ENCODE measurements at regions not wholly inside any gene's neighbourhood (a gene's known extent, or its start where the extent isn't known, plus 50 kb on each side); places are given as distances from the start of the nearest gene placed in this dataset.

DNA sequence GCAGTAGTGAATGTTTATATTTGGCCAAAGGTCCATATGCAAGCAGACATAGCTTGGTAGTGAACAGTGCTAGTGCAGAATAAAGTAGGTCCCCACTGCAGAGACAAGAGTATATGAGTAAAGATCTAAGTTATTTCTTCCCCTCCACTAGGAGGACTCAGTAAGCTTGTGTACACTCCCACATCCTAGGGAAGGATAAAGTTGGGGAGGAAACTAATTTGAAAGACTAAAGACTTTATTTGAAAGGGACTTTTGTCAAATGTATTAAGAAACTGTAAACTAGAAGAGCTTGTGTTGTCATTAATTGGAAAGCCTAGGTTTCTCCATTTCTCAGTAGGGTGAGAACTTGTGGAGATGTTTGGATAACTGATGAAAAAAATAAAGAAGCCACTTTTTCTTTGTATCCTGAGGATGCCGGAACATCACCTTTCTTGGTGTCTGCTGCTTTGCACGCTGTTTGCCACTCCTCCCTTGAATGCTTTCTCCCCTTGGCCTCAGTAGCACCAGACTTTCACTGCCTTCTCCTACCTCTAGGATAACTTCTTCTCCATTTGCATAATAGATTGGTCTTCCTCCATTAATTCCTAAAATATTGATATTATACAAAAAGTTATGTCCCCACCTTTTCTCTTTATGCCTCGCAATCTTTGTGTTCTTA lies 329.0 kb downstream of the PARP8 start:
- FAIRE-seq, result no peak
- Histone ChIP-seq H3K27me3 (ENCODE audit: control insufficient read depth in 2 of 2, insufficient read depth in 2 of 2, low read length in 2 of 2) (no peaks in the 10 kb centered on the region), H3K4me3 (replicated peaks in 1 of 3; ENCODE audit: insufficient read depth in 1 of 3, low read depth in 1 of 3, low read length in 3 of 3) (no peak overlapping the region), H3K27ac (ENCODE audit: insufficient read depth, low read depth, low read length) (no peak overlapping the region), H4K20me1 (replicated peaks; ENCODE audit: control insufficient read depth, extremely low read depth, insufficient read depth, low read length) (no peaks in the 10 kb centered on the region), H3K36me3 (ENCODE audit: control insufficient read depth in 2 of 2, extremely low read depth in 1 of 2, insufficient read depth in 2 of 2, low read length in 2 of 2) (no peaks in the 10 kb centered on the region), H3K79me2 (ENCODE audit: control insufficient read depth, insufficient read depth, low read length) (no peaks in the 10 kb centered on the region), H3K9me3 (replicated peaks; ENCODE audit: control insufficient read depth, insufficient read depth, low read length) (no peaks in the 10 kb centered on the region), H3K9ac (replicated peaks; ENCODE audit: extremely low read depth, insufficient read depth, low read length) (no peak overlapping the region), H3K4me1 (ENCODE audit: control insufficient read depth, extremely low read depth, insufficient read depth, low read length) (no peaks in the 10 kb centered on the region), H3K9me1 (replicated peaks; ENCODE audit: control insufficient read depth, extremely low read depth, insufficient read depth, low read length) (no peaks in the 10 kb centered on the region), H2AFZ (ENCODE audit: low read depth, low read length) (no peak overlapping the region), H3K4me2 (ENCODE audit: insufficient read depth, low read length) (no peak overlapping the region)
- TF ChIP-seq JUN (IDR thresholded peaks at IDR 0.05; ENCODE audit: borderline replicate concordance, insufficient read depth, insufficient read length, low read depth), result no peak
- TF ChIP-seq, protein P1, sequence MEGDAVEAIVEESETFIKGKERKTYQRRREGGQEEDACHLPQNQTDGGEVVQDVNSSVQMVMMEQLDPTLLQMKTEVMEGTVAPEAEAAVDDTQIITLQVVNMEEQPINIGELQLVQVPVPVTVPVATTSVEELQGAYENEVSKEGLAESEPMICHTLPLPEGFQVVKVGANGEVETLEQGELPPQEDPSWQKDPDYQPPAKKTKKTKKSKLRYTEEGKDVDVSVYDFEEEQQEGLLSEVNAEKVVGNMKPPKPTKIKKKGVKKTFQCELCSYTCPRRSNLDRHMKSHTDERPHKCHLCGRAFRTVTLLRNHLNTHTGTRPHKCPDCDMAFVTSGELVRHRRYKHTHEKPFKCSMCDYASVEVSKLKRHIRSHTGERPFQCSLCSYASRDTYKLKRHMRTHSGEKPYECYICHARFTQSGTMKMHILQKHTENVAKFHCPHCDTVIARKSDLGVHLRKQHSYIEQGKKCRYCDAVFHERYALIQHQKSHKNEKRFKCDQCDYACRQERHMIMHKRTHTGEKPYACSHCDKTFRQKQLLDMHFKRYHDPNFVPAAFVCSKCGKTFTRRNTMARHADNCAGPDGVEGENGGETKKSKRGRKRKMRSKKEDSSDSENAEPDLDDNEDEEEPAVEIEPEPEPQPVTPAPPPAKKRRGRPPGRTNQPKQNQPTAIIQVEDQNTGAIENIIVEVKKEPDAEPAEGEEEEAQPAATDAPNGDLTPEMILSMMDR (IDR thresholded peaks at IDR 0.05; ENCODE audit: extremely low read depth in 1 of 2, insufficient read depth in 1 of 2, low read depth in 1 of 2, low read length in 2 of 2), result no peak
- TF ChIP-seq FOS (IDR thresholded peaks at IDR 0.05; ENCODE audit: borderline replicate concordance, insufficient read depth, low read length), result no peak
- TF ChIP-seq POLR2AphosphoS5 (IDR thresholded peaks at IDR 0.05; ENCODE audit: insufficient read depth, low read depth, low read length), result no peak
- no peak for TF ChIP-seq MYC (IDR thresholded peaks at IDR 0.05; ENCODE audit: low read depth, low read length)
- TF ChIP-seq, protein P2, sequence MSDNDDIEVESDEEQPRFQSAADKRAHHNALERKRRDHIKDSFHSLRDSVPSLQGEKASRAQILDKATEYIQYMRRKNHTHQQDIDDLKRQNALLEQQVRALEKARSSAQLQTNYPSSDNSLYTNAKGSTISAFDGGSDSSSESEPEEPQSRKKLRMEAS (IDR thresholded peaks at IDR 0.05; ENCODE audit: insufficient read depth, insufficient read length), result no peak
- TF ChIP-seq EZH2 (IDR thresholded peaks at IDR 0.05; ENCODE audit: borderline replicate concordance, low read depth, low read length, severe bottlenecking), result no peak
- TF ChIP-seq GATA2 (IDR thresholded peaks at IDR 0.05; ENCODE audit: insufficient read depth, insufficient read length, low read depth, low read length), result no peak
- TF ChIP-seq POLR2A (IDR thresholded peaks at IDR 0.05; ENCODE audit: low read depth, low read length), result no peak
- ChIA-PET CTCF (no interaction called here), POLR2A (no interaction called here)
- DNase-seq (ENCODE audit: low read depth, low spot score), result no peak
- intact Hi-C loops (cut with micrococcal nuclease), result no loop called here
- dilution Hi-C loops (cut with MboI; ENCODE audit: extremely low pct_ligation_motif_present, low sequenced_read_pairs), result no loop called here
- no TSS peak for BruUV-seq (replicated peaks)

Measured in endothelial cell of umbilical vein (primary cell).